ENCODE measurements at regions not wholly inside any gene's neighbourhood (a gene's known extent, or its start where the extent isn't known, plus 50 kb on each side); places are given as distances from the start of the nearest gene placed in this dataset.

GRCh38 chr4:135941671-135942070 lies 1590.6 kb downstream of the PCDH18 start:
- ChIA-PET POLR2A (no interaction called here), CTCF (no interaction called here)
- no peak overlapping the region for H3K4me2 ChIP-seq
- no peaks in the 10 kb centered on the region for H3K4me1 ChIP-seq
- ATAC-seq: no peak
- TF ChIP-seq NR3C1 (IDR thresholded peaks at IDR 0.05) (no peak), SMC3 (IDR thresholded peaks at IDR 0.05) (no peak), ATOH8 (CRISPR knock-in tag; IDR thresholded peaks at IDR 0.05; ENCODE audit: low read depth) (no peak), BCL3 (IDR thresholded peaks at IDR 0.05) (no peak), CTCF (IDR thresholded peaks at IDR 0.05) (no peak), POLR2AphosphoS2 (conservative IDR thresholded peaks at IDR 0.05; ENCODE audit: low read length) (no peak), HMGXB4 (CRISPR knock-in tag; IDR thresholded peaks at IDR 0.05; ENCODE audit: borderline replicate concordance) (no peak), ELK1 (IDR thresholded peaks at IDR 0.05; ENCODE audit: low read depth, low read length) (no peak), NFE2L2 (conservative IDR thresholded peaks at IDR 0.05; ENCODE audit: low read length) (no peak), RARB (CRISPR knock-in tag; IDR thresholded peaks at IDR 0.05) (no peak), PBX3 (IDR thresholded peaks at IDR 0.05) (no peak), ZNF302 (CRISPR knock-in tag; IDR thresholded peaks at IDR 0.05) (no peak), TP53 (CRISPR knock-in tag; IDR thresholded peaks at IDR 0.05) (no peak), CEBPB (IDR thresholded peaks at IDR 0.05) (no peak), ZC3H11A (IDR thresholded peaks at IDR 0.05) (no peak), FOXS1 (CRISPR knock-in tag; IDR thresholded peaks at IDR 0.05) (no peak)
- H3K27ac ChIP-seq: no peak overlapping the region
- H3K4me3 ChIP-seq: no peak overlapping the region
- no peak for FAIRE-seq
- DNase-seq (ENCODE audit: low read depth in 1 of 2, low spot score in 1 of 2): no peak
- 48% methylated on average over 2 of the region's 2 CpGs for WGBS (ENCODE audit: missing lambda C conversion rate)
- H3K9me3 ChIP-seq: no peaks in the 10 kb centered on the region

GRCh38 chr4:135934026-135934425 lies 1598.3 kb downstream of the PCDH18 start:
- 11% methylated on average over 1 of the region's 1 CpG for WGBS (ENCODE audit: missing lambda C conversion rate)

More at GRCh38 chr4:135934026-135934425, 1598.3 kb downstream of the PCDH18 start:
- no peak overlapping the region for H3K4me2 ChIP-seq
- H3K27ac ChIP-seq: no peak overlapping the region
- H3K4me3 ChIP-seq: no peak overlapping the region
- FAIRE-seq (no peak), DNase-seq (ENCODE audit: low read depth in 1 of 2, low spot score in 1 of 2) (no peak), ATAC-seq (no peak)
- TF ChIP-seq CBX2 (IDR thresholded peaks at IDR 0.05; ENCODE audit: borderline replicate concordance, low read depth): no peak
- TF ChIP-seq POLR2AphosphoS2 (conservative IDR thresholded peaks at IDR 0.05; ENCODE audit: low read length): no peak
- TF ChIP-seq TP53 (CRISPR knock-in tag; IDR thresholded peaks at IDR 0.05): no peak
- no peak for TF ChIP-seq ELK1 (IDR thresholded peaks at IDR 0.05; ENCODE audit: low read depth, low read length)
- TF ChIP-seq EP300 (IDR thresholded peaks at IDR 0.05): no peak
- no peak for TF ChIP-seq BHLHE40 (IDR thresholded peaks at IDR 0.05; ENCODE audit: low read depth, low read length)
- H3K9me3 ChIP-seq: no peaks in the 10 kb centered on the region
- CTCF ChIA-PET: no interaction called here
- POLR2A ChIA-PET: no interaction called here
- no peaks in the 10 kb centered on the region for H3K4me1 ChIP-seq

Data from A549 (cell line).